H1 (cell line): ENCODE measurements at regions not wholly inside any gene's neighbourhood (a gene's known extent, or its start where the extent isn't known, plus 50 kb on each side); places are given as distances from the start of the nearest gene placed in this dataset.

Source experiments
- CEBPB ChIP-seq: IDR thresholded peaks from 2 replicates; pipeline ENCODE4 v1.6.1; 2012; ENCODE audit warnings: low read depth, low read length
- FOSL1 ChIP-seq: IDR thresholded peaks from 2 replicates; pipeline ENCODE4 v1.6.1; 2011; ENCODE audit warnings: mild to moderate bottlenecking, low read depth, low read length, moderate library complexity; ENCODE audit not compliant: insufficient read depth
- MAX ChIP-seq: IDR thresholded peaks from 2 replicates; pipeline ENCODE4 v1.6.1; 2012; ENCODE audit warnings: inconsistent platforms
- SUZ12 ChIP-seq: fragments of 200-600 bp; sonication (generic); IDR thresholded peaks from 2 replicates; pipeline ENCODE4 v1.6.1; 2012; ENCODE audit warnings: mild to moderate bottlenecking, inconsistent platforms, low read length, moderate library complexity, mixed read lengths
- USF2 ChIP-seq: IDR thresholded peaks from 2 replicates; pipeline ENCODE4 v1.6.1; 2011; ENCODE audit warnings: low read length, improper control_type of control experiment

GRCh38 chr20:47951521-47951971 is 166.3 kb upstream of the SULF2 start (continued):
- no peak for TF ChIP-seq USF2
- no peak for TF ChIP-seq MAX
- TF ChIP-seq CEBPB = no peak
- no peak for TF ChIP-seq SUZ12
- TF ChIP-seq FOSL1 = no peak
